SK-N-SH (cell line): ENCODE measurements at regions not wholly inside any gene's neighbourhood (a gene's known extent, or its start where the extent isn't known, plus 50 kb on each side); places are given as distances from the start of the nearest gene placed in this dataset.

Source experiments
- CHD2 ChIP-seq: fragments of 150-350 bp; IDR thresholded peaks from 2 replicates; pipeline ENCODE4 v1.6.1; 2018; ENCODE audit warnings: low read length; ENCODE audit not compliant: partially characterized antibody
- CTCF ChIP-seq: fragments of 200-600 bp; sonication (generic); IDR thresholded peaks from 2 replicates; pipeline ENCODE4 v1.6.1; 2017; ENCODE audit warnings: antibody characterized with exemption, mild to moderate bottlenecking, moderate library complexity
- ELF1 ChIP-seq: IDR thresholded peaks from 2 replicates; pipeline ENCODE4 v1.4.0; 2012
- EZH2phosphoT487 ChIP-seq: fragments of 200-600 bp; sonication (generic); IDR thresholded peaks from 2 replicates; pipeline ENCODE4 v1.6.1; 2017; ENCODE audit warnings: low read depth, mixed run types, mild to moderate bottlenecking, antibody characterized with exemption, moderate library complexity, borderline replicate concordance
- FOSL2 ChIP-seq: IDR thresholded peaks from 2 replicates; pipeline ENCODE4 v1.4.0; 2012; ENCODE audit warnings: low read depth, mild to moderate bottlenecking, moderate library complexity, borderline replicate concordance
- GABPA ChIP-seq: IDR thresholded peaks from 2 replicates; pipeline ENCODE4 v1.4.0; 2012; ENCODE audit warnings: low read depth, mild to moderate bottlenecking
- MAX ChIP-seq: IDR thresholded peaks from 2 replicates; pipeline ENCODE4 v1.4.0; 2012; ENCODE audit warnings: low read depth
- MEF2A ChIP-seq: IDR thresholded peaks from 2 replicates; pipeline ENCODE4 v1.4.0; 2012; ENCODE audit warnings: low read depth, borderline replicate concordance
- NFIC ChIP-seq: IDR thresholded peaks from 2 replicates; pipeline ENCODE4 v1.4.0; 2012; ENCODE audit warnings: borderline replicate concordance
- PBX3 ChIP-seq: IDR thresholded peaks from 2 replicates; pipeline ENCODE4; 2012
- RAD21 ChIP-seq: IDR thresholded peaks from 2 replicates; pipeline ENCODE4 v1.6.1; 2012; ENCODE audit warnings: mild to moderate bottlenecking, low read length
- REST ChIP-seq: IDR thresholded peaks from 2 replicates; pipeline ENCODE4 v1.6.1; 2012; ENCODE audit warnings: mild to moderate bottlenecking, low read depth, low read length, moderate library complexity
- SMC3 ChIP-seq: IDR thresholded peaks from 2 replicates; pipeline ENCODE4 v1.6.1; 2012; ENCODE audit warnings: low read depth, low read length, improper control_type of control experiment
- TCF12 ChIP-seq: IDR thresholded peaks from 2 replicates; pipeline ENCODE4 v1.4.0; 2012
- USF1 ChIP-seq: IDR thresholded peaks from 2 replicates; pipeline ENCODE4 v1.4.0; 2012; ENCODE audit warnings: low read depth, borderline replicate concordance
- YY1 ChIP-seq: IDR thresholded peaks from 2 replicates; pipeline ENCODE4 v1.4.0; 2012; ENCODE audit warnings: low read depth, mild to moderate bottlenecking

- peak; percentile 48 for TF ChIP-seq PBX3
- TF ChIP-seq NFIC: peak; percentile 78
- TF ChIP-seq ELF1: no peak
- 0 out of 2 replicates have a peak, but pooled peaks have one; percentile 8 for TF ChIP-seq MEF2A
- peak; percentile 81 for TF ChIP-seq TCF12
- no peak for TF ChIP-seq GABPA
- peak; percentile 82 for TF ChIP-seq FOSL2
- no peak for TF ChIP-seq EZH2phosphoT487
- peak; percentile 78; the same call in 1 of the 2 replicates for TF ChIP-seq YY1
- TF ChIP-seq MAX: 0 out of 2 replicates have a peak, but pooled peaks have one; percentile 11
- no peak for TF ChIP-seq CTCF
- no peak for TF ChIP-seq REST
- TF ChIP-seq CHD2: no peak
- TF ChIP-seq SMC3: no peak
- no peak for TF ChIP-seq RAD21
- TF ChIP-seq USF1: no peak
These were observed 188.3 kb upstream of the PALMD start (continued) for GRCh38 chr1:99457381-99458165.
